ENCODE measurements at regions not wholly inside any gene's neighbourhood (a gene's known extent, or its start where the extent isn't known, plus 50 kb on each side); places are given as distances from the start of the nearest gene placed in this dataset.

DNA sequence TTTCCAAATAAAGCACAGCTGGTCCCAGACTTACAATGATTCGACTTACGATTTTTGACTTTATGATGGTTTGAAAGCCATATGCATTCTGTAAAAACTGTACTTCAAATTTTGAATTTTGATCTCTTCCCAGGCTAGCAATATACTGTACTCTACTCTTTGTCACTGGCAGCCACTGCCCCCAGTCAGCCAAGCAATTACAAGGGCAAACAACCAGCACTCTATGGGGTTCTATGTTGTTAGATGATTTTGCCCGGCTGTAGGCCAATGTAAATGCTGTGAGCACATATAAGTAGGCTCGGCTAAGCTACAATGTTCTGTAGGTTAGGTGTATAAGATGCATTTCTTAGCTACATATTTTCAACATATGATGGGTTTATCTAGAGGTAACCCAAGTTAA lies 217.3 kb downstream of the RAB38 start:
- no peak for DNase-seq (ENCODE audit: low read depth)
- TF ChIP-seq CTCF (conservative IDR thresholded peaks at IDR 0.05; ENCODE audit: low read depth, low read length), result no peak
- H3K4me3 ChIP-seq (ENCODE audit: low read length), result no peak overlapping the region

GRCh38 chr11:87954476-87954875 lies 220.8 kb downstream of the RAB38 start:
- TF ChIP-seq CTCF (conservative IDR thresholded peaks at IDR 0.05; ENCODE audit: low read depth, low read length), result no peak
- DNase-seq (ENCODE audit: low read depth), result no peak
- no peak overlapping the region for H3K4me3 ChIP-seq (ENCODE audit: low read length)

- no peak for TF ChIP-seq CTCF (conservative IDR thresholded peaks at IDR 0.05; ENCODE audit: low read depth, low read length)
- no peak for DNase-seq (ENCODE audit: low read depth)
- no peak overlapping the region for H3K4me3 ChIP-seq (ENCODE audit: low read length)
Observed at GRCh38 chr11:87942786-87943185, 232.5 kb downstream of the RAB38 start.

- no peak for TF ChIP-seq CTCF (conservative IDR thresholded peaks at IDR 0.05; ENCODE audit: low read depth, low read length)
- H3K4me3 ChIP-seq (ENCODE audit: low read length), result no peak overlapping the region
- DNase-seq (ENCODE audit: low read depth), result no peak
Observed at GRCh38 chr11:87934182-87934581, 241.1 kb downstream of the RAB38 start.

- no peak overlapping the region for H3K4me3 ChIP-seq (ENCODE audit: low read length)
- peak; percentile 17 for DNase-seq (ENCODE audit: low read depth)
- no peak for TF ChIP-seq CTCF (conservative IDR thresholded peaks at IDR 0.05; ENCODE audit: low read depth, low read length)
Observed at GRCh38 chr11:87926250-87926970, 248.8 kb downstream of the RAB38 start.

GRCh38 chr11:87924125-87924524 lies 251.1 kb downstream of the RAB38 start:
- no peak for DNase-seq (ENCODE audit: low read depth)
- no peak overlapping the region for H3K4me3 ChIP-seq (ENCODE audit: low read length)
- TF ChIP-seq CTCF (conservative IDR thresholded peaks at IDR 0.05; ENCODE audit: low read depth, low read length), result no peak

- DNase-seq (ENCODE audit: low read depth), result no peak
- TF ChIP-seq CTCF (conservative IDR thresholded peaks at IDR 0.05; ENCODE audit: low read depth, low read length), result no peak
- H3K4me3 ChIP-seq (ENCODE audit: low read length), result no peak overlapping the region
Observed at GRCh38 chr11:87917111-87917510, 258.1 kb downstream of the RAB38 start.
